HL-60 (cell line): ENCODE measurements at regions not wholly inside any gene's neighbourhood (a gene's known extent, or its start where the extent isn't known, plus 50 kb on each side); places are given as distances from the start of the nearest gene placed in this dataset.

Experiments used
- DNase-seq, 2 experiments: peaks; one replicate each; pipeline ENCODE4 v3.0.0-alpha.2; 2010 to 2020; ENCODE audit warnings: low read depth in 1 of 2, low spot score in 1 of 2
- H3K27ac ChIP-seq: fragments of 250-450 bp; sonication (Bioruptor Pico); replicated peaks from 2 replicates; pipeline ENCODE4 v1.5.1; 2020; ENCODE audit warnings: mild to moderate bottlenecking, moderate library complexity
- H3K27me3 ChIP-seq: fragments of 250-450 bp; sonication (Bioruptor Pico); 2 replicates; pipeline ENCODE4 v1.5.1; 2021; ENCODE audit warnings: mild to moderate bottlenecking, moderate library complexity; ENCODE audit not compliant: insufficient read depth, poor library complexity, severe bottlenecking
- H3K4me3 ChIP-seq: replicated peaks from 2 replicates; pipeline ENCODE4 v1.5.1; 2011; ENCODE audit warnings: mild to moderate bottlenecking, control low read depth, low read length; ENCODE audit not compliant: insufficient read depth
- GABPA ChIP-seq: IDR thresholded peaks from 2 replicates; pipeline ENCODE4 v1.6.1; 2012; ENCODE audit warnings: low read depth
- POLR2AphosphoS5 ChIP-seq: IDR thresholded peaks from 2 replicates; pipeline ENCODE4 v1.6.1; 2012; ENCODE audit warnings: low read depth
- REST ChIP-seq: IDR thresholded peaks from 2 replicates; pipeline ENCODE4 v1.6.1; 2012; ENCODE audit warnings: low read depth; ENCODE audit not compliant: insufficient replicate concordance
- SPI1 ChIP-seq: IDR thresholded peaks from 2 replicates; pipeline ENCODE4 v1.6.1; 2012; ENCODE audit warnings: low read depth, mild to moderate bottlenecking, borderline replicate concordance
- TF ChIP-seq, protein P1 (sequence below): IDR thresholded peaks from one replicate; pipeline ENCODE4 v1.5.1; 2011; ENCODE audit warnings: low read length, control low read depth, inconsistent platforms; ENCODE audit not compliant: insufficient read depth

GRCh38 chr10:108392286-108392685 lies 1227.8 kb upstream of the SORCS1 start:
- DNase-seq: no peak
- Histone ChIP-seq H3K4me3 (no peak overlapping the region), H3K27ac (no peak overlapping the region), H3K27me3 (no peaks in the 10 kb centered on the region)
- no peak for TF ChIP-seq POLR2AphosphoS5
- no peak for TF ChIP-seq GABPA
- no peak for TF ChIP-seq REST
- TF ChIP-seq SPI1: no peak
- TF ChIP-seq, protein P1, sequence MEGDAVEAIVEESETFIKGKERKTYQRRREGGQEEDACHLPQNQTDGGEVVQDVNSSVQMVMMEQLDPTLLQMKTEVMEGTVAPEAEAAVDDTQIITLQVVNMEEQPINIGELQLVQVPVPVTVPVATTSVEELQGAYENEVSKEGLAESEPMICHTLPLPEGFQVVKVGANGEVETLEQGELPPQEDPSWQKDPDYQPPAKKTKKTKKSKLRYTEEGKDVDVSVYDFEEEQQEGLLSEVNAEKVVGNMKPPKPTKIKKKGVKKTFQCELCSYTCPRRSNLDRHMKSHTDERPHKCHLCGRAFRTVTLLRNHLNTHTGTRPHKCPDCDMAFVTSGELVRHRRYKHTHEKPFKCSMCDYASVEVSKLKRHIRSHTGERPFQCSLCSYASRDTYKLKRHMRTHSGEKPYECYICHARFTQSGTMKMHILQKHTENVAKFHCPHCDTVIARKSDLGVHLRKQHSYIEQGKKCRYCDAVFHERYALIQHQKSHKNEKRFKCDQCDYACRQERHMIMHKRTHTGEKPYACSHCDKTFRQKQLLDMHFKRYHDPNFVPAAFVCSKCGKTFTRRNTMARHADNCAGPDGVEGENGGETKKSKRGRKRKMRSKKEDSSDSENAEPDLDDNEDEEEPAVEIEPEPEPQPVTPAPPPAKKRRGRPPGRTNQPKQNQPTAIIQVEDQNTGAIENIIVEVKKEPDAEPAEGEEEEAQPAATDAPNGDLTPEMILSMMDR: no peak

DNA sequence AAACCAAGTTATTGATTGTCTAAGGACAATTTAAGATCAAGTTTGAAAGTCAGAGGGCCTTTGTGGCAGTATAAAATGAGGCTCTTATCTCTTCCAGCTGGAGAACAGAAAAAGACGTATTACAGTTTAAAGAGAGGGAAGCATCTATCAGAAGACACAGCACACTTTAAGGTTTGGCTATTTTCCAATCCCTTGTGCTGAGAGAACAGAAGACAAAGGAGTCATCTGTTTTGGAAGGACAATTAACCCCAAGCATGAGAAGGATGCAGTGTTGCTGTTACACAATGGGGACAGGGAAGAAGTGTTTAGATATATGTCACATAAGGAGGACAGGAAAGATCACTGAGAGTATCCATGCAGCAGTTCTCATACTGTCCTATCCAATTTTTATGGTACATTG lies 1224.2 kb upstream of the SORCS1 start:
- no peaks in the 10 kb centered on the region for H3K27me3 ChIP-seq

DNA sequence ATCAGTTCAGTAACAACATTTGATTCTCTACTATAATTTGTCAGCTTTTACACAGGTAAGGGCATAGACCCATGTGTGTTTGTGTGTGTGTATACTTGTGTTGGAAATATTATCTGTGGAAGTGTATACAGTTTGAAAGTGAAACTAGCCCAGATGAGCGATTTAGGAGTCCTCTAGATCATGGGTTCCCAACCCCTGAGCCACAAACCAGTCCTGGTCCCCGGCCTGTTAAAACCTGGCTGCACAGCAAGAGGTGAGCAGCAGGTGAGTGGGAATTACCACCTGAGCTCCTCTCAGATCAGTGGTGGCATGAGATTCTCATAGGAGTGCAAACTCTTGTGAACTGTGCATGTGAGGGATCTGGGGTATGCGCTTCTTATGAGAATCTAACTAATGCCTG lies 1221.5 kb upstream of the SORCS1 start:
- Histone ChIP-seq H3K27me3 (no peaks in the 10 kb centered on the region), H3K4me3 (no peak overlapping the region), H3K27ac (no peak overlapping the region)
- TF ChIP-seq REST (no peak), SPI1 (no peak), GABPA (no peak), POLR2AphosphoS5 (no peak)
- TF ChIP-seq, protein P1: no peak
- no peak for DNase-seq

More for the DNA sequence above, 1224.2 kb upstream of the SORCS1 start:
- H3K27ac ChIP-seq: no peak overlapping the region
- TF ChIP-seq, protein P1: no peak
- TF ChIP-seq SPI1 (no peak), POLR2AphosphoS5 (no peak), GABPA (no peak), REST (no peak)
- DNase-seq: no peak
- H3K4me3 ChIP-seq: no peak overlapping the region
